ENCODE measurements at regions not wholly inside any gene's neighbourhood (a gene's known extent, or its start where the extent isn't known, plus 50 kb on each side); places are given as distances from the start of the nearest gene placed in this dataset.

DNA sequence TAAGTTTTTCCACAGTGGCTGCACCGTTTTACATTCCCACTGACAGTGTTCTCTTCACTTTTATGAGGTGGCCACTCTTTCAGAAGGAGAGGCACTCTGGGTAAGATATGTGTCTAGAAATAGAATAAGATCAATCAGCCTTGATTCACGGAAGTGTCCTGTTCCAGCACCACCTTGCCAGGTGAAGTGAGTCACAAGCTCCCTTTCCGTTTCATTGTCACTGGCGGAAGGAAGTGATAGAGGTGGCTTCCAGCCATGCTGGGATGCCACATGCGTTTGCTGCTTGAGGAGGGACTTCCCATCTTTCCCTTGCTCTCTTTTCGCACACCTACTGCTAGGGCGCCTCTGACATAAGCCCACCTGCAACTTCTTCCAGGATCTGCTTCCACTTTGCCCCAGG, 217.1 kb downstream of the PIK3R1 start:
- TF ChIP-seq CTCF (IDR thresholded peaks at IDR 0.05): no peak
- no peaks in the 10 kb centered on the region for H3K27me3 ChIP-seq
- no peak overlapping the region for H3K27ac ChIP-seq
- H3K4me3 ChIP-seq: no peak overlapping the region
- H3K36me3 ChIP-seq: no peaks in the 10 kb centered on the region
- DNase-seq: no peak
- H3K9me3 ChIP-seq: no peaks in the 10 kb centered on the region
- peaks cover 0 to 20% (median 10%) of the 10 kb centered on the region in 4 donors for H3K4me1 ChIP-seq
- intact Hi-C loops (cut with DNase I; ENCODE audit: low total_unique reads): no loop called here

- DNase-seq: no peak
- TF ChIP-seq CTCF (IDR thresholded peaks at IDR 0.05): no peak
- intact Hi-C loops (cut with DNase I; ENCODE audit: low total_unique reads): no loop called here
- Histone ChIP-seq H3K9me3 (no peaks in the 10 kb centered on the region), H3K4me3 (no peak overlapping the region), H3K36me3 (no peaks in the 10 kb centered on the region), H3K27me3 (no peaks in the 10 kb centered on the region), H3K4me1 (peaks cover 0 to 20% (median 10%) of the 10 kb centered on the region in 4 donors), H3K27ac (peak overlapping the region; percentile 74 to 86)
Measured at GRCh38 chr5:68433526-68433922, 218.0 kb downstream of the PIK3R1 start.

DNA sequence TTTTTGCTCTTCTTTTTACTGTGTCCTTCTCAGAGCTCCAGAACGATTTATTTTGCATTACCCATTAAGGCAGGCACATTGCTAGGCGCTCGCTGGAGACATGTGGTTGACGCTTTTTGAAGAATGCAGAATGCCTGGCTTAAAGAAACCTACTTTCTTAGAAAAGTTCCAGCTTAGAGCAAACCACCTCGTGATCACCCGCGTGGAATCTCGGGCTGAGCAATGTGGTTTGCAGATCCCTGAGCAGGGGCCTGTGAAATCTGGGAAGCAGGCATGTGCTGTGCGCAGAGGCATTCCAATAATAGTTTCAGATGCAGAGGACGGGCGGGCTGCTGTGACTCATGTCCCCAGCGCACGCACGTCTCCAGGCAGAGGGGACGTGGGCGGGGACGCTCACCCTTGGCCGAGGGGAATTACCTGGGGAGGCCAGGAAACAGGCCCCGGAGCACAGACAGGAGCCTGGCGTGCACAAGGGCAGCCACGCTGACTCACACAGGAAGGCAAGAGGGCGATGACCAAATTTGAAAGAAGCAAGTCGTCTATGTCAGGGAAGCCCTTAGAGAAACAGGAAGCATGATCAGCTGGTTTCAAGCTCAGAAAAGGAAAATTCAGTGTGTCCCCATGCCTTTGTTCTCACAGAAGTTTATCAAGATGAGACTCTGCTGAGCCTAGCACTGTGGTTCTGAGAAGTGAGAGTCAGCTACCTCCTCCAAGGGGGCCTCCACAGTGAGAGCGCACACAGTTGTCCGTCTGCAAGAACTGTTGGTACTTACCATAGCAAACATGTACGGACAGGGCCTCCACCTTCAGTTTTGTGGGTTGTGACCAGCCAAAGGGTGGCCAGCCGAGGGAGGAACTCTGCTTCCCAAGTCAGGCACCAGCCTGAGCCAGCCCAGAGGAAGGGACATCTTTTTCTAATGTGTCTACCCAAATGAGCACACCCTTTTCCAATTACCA, 218.6 kb downstream of the PIK3R1 start:
- TF ChIP-seq CTCF (IDR thresholded peaks at IDR 0.05): no peak
- DNase-seq: peak; percentile 86 to 96
- intact Hi-C loops (cut with DNase I; ENCODE audit: low total_unique reads): no loop called here
- H3K9me3 ChIP-seq: no peaks in the 10 kb centered on the region
- peak overlapping the region; percentile 74 to 86 for H3K27ac ChIP-seq
- H3K36me3 ChIP-seq: no peaks in the 10 kb centered on the region
- H3K4me3 ChIP-seq: no peak overlapping the region
- H3K27me3 ChIP-seq: no peaks in the 10 kb centered on the region
- peaks cover 0 to 23% (median 10%) of the 10 kb centered on the region in 4 donors for H3K4me1 ChIP-seq

GRCh38 chr5:68435611-68436010, 220.1 kb downstream of the PIK3R1 start:
- peak in 1 of 2 donors; percentile 32 for DNase-seq

More at GRCh38 chr5:68435611-68436010, 220.1 kb downstream of the PIK3R1 start:
- Histone ChIP-seq H3K27ac (peak overlapping the region in 1 of 2 donors; percentile 86), H3K36me3 (no peaks in the 10 kb centered on the region), H3K4me3 (no peak overlapping the region), H3K27me3 (no peaks in the 10 kb centered on the region), H3K4me1 (peaks cover 0 to 23% (median 10%) of the 10 kb centered on the region in 4 donors), H3K9me3 (no peaks in the 10 kb centered on the region)
- TF ChIP-seq CTCF (IDR thresholded peaks at IDR 0.05): no peak
- intact Hi-C loops (cut with DNase I; ENCODE audit: low total_unique reads): no loop called here
